GM18519 (cell line): ENCODE measurements at regions not wholly inside any gene's neighbourhood (a gene's known extent, or its start where the extent isn't known, plus 50 kb on each side); places are given as distances from the start of the nearest gene placed in this dataset.

Experiments used
- ATAC-seq: cut with Tn5 transposase; IDR thresholded peaks from one replicate; pipeline ENCODE4 v1.9.1; 2021; ENCODE audit warnings: mild to moderate bottlenecking, moderate library complexity; ENCODE audit not compliant: unreplicated experiment, low FRiP score

DNA sequence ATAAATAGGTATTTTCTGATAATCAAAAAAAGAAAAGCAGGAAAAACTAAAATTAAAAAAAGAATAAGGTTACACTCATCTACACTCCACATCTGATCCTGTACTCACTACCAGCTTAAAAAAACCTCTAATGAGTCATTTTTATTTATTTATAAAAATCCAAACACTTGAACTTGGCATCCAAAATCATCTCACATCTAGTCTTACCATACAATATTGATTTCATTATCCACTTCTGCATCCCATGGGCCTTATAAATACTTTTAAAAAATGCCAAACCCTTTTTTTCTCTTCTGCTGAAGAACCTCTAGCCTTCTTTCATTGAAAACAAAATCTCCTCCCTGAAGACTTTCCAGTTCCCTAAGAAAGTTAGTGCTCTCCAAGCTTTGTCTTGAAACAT lies 109.7 kb downstream of the TMTC3 start:
- ATAC-seq, result no peak

DNA sequence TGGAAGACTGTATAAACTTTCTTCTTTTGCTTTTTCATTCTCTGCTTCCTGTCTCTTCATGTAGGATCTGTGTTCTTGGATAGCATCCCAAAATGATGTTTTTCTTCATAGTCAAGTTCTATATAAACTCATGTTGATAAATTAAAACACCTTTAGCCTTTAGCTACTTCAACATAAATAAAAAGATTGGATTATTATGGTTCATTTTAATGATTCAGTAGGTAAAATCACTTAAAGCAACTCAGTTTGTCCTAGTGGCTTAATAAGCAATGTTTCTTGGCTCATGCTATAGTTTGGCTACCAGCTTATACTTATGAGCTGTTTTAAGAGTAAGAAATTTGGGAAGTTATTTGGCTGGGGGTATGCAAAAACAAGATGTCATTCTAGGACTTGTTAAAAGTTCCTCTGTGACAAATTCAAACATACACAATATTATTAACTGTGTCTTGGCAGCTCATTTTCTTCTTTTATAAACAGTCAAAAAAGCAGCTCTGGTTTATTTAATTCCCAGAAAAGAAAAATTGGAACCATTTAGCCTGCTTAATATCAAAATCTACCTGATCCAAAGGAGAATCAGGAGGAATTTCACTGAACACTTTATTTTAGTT lies 111.4 kb downstream of the TMTC3 start:
- ATAC-seq, result no peak

DNA sequence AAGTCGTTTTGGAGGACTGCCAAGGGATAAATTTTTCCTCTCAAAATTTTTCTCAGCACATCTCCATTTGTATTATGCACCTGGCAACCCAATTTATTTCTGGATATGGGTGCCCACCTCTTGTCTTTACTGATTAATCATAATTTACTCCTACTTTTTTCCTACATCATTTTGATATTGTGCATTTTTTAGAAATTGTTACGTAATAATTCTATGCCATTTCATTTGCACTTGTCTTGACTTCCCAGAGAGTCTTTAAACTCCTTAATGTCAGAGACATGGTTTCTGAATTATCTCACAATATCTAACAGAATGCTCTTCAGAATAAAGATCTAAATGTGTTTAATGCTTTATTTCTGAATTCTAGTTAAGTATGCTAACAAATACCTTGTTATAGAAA lies 113.1 kb downstream of the TMTC3 start:
- no peak for ATAC-seq

GRCh38 chr12:88255847-88256246 lies 113.7 kb downstream of the TMTC3 start:
- ATAC-seq, result no peak

DNA sequence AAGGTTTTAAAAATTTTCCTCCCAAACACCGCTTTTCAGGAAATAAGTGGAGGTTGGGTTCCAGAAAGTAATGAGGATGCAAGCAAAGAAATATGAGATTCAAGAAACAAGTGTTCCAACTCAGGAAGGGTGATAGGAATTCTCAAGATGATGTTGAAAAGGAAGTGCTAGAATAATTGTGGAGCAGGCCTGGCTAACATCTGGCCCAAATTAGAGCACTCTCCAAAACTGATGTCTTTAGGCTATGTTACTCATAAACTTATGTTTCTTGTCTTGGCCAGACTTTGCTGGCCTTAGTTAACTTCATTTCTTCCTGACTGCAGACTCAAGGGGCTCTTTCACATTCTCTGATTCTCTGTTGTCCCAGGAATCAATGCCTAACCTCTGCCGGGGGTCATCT lies 116.3 kb downstream of the TMTC3 start:
- no peak for ATAC-seq

GRCh38 chr12:88266806-88267360 lies 124.8 kb downstream of the TMTC3 start:
- ATAC-seq, result no peak

DNA sequence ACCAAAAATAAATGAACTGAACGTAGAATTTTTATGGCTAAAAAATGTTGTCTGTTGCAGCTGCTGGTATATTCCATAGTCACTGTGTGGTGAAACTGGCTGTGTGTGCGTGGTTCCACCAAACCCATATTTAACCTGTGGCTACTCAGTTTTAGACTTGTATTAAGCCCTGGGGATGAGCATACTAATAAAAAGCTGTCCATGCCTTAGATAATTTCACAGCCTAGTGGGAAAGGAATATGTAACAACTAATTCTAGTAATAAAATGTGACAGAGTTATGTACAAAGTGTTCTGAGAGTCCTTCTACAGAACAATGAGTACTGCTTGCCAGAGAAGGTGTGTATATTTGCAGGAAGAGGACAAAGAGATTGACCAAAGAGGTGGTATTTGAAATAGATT lies 125.5 kb downstream of the TMTC3 start:
- ATAC-seq, result no peak

- no peak for ATAC-seq
Measured at GRCh38 chr12:88272456-88272855, 130.3 kb downstream of the TMTC3 start.

GRCh38 chr12:88273450-88273849 lies 131.3 kb downstream of the TMTC3 start:
- ATAC-seq, result no peak

DNA sequence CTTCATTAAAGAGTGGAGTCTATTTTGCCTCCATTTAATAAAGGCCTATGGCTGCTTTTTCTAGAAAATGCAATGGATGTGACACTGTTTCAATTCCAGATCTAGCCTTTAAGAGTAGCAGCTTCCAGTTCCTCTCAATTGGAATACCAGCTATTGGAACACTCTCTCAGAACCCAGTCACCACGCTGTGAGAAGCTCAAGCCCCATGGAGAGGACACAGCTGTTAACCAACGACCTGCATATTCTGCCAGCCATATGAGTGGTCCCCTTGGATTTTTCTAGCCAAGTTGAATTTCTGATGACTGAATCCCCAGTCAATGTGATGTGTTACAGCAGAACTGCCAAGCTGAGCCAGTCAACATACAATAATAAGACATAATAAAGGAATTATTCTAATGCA lies 131.8 kb downstream of the TMTC3 start:
- no peak for ATAC-seq

- no peak for ATAC-seq
Measured at GRCh38 chr12:88291498-88292131, 149.5 kb downstream of the TMTC3 start.

DNA sequence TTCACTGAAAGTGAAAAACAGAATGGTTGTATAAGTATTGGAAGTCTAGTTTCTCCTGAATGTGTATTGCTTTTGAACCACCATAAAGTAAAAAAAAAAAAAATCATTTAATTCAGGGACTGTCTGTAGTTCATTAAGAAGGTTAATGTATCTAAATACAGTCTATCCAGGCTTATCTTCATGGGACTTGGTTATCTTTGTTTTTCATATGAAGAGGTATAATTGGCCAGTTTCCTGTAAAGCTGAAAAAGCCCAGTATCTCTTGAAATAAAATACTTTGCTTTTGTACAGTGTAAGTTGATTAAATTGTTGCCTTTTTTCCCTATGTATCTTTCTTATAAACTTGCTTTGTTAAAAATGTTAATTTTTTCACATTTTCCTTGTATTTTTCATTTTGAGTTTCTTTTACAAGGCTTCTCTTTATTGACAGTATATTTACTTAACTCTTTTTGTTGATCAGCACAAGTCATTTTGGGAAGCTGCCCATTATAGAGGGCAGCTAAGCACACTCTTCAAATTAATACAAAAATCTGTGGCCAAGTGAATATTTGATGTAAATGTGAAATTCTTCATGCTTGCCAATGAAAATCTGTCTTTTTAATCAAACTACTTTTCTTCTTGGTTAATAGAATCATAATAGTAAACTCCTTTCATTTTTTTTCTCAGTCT lies 156.0 kb downstream of the TMTC3 start:
- ATAC-seq, result no peak

- ATAC-seq, result peak; percentile 28
Measured at GRCh38 chr12:88298761-88299242, 156.7 kb downstream of the TMTC3 start.

GRCh38 chr12:88299567-88300101 lies 157.5 kb downstream of the TMTC3 start:
- ATAC-seq, result peak; percentile 96

DNA sequence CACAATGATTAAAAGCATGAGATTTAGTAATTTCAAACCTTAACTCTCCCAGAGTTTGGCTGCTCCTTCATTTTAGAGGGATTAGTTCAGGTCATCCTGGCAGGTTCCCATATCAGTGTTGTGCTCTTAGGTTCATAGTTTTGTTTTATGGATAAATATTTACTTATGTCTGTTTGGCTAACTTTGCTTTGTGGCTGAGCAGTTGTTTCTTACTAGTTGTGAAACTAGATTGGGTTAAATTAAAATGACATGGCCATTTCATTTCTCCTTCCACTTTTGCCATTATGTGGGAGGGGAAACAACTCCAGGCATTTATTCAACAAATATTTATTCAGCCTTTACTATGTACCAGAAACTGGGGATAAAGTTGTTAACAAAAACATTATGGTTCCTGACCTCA lies 158.8 kb downstream of the TMTC3 start:
- ATAC-seq, result no peak

DNA sequence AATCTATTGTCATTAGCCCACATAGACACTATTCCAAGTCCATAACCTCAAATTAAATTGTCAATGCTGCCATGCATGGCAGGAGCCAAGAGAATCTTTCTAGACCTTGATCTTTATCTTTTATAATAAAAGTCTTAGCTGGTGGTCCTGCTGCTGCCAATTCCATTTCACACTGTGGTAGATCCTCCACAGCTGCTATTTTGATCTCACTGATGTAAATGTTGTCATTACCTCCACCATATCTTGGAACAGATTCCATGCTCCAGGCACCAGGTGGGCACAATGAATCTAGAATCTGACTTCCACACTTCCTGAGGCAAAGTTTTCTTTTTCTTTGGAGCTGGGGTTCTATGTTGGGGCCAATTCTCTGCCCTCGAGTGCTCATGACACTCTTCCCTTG lies 161.2 kb downstream of the TMTC3 start:
- ATAC-seq, result no peak

- ATAC-seq, result no peak
Measured at GRCh38 chr12:88305254-88305890, 163.3 kb downstream of the TMTC3 start.

GRCh38 chr12:88306471-88307069 lies 164.5 kb downstream of the TMTC3 start:
- ATAC-seq, result no peak

- no peak for ATAC-seq
Measured at GRCh38 chr12:88307961-88308360, 165.9 kb downstream of the TMTC3 start.

GRCh38 chr12:88308825-88309224 lies 166.7 kb downstream of the TMTC3 start:
- no peak for ATAC-seq
